ENCODE measurements at regions not wholly inside any gene's neighbourhood (a gene's known extent, or its start where the extent isn't known, plus 50 kb on each side); places are given as distances from the start of the nearest gene placed in this dataset.

GRCh38 chr7:17183630-17184328 is 114.7 kb upstream of the AHR start:
- no peak for DNase-seq
- no peaks in the 10 kb centered on the region for H3K36me3 ChIP-seq
- no peak overlapping the region for H3K4me3 ChIP-seq
- TF ChIP-seq, protein P1, sequence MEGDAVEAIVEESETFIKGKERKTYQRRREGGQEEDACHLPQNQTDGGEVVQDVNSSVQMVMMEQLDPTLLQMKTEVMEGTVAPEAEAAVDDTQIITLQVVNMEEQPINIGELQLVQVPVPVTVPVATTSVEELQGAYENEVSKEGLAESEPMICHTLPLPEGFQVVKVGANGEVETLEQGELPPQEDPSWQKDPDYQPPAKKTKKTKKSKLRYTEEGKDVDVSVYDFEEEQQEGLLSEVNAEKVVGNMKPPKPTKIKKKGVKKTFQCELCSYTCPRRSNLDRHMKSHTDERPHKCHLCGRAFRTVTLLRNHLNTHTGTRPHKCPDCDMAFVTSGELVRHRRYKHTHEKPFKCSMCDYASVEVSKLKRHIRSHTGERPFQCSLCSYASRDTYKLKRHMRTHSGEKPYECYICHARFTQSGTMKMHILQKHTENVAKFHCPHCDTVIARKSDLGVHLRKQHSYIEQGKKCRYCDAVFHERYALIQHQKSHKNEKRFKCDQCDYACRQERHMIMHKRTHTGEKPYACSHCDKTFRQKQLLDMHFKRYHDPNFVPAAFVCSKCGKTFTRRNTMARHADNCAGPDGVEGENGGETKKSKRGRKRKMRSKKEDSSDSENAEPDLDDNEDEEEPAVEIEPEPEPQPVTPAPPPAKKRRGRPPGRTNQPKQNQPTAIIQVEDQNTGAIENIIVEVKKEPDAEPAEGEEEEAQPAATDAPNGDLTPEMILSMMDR (IDR thresholded peaks at IDR 0.05) = no peak
- TF ChIP-seq POLR2A (IDR thresholded peaks at IDR 0.05) = no peak
- no peaks in the 10 kb centered on the region for H3K9me3 ChIP-seq
- H3K27ac ChIP-seq = no peak overlapping the region
- intact Hi-C loops (cut with DNase I; ENCODE audit: low total_unique reads) = no loop called here
- H3K4me1 ChIP-seq = no peaks in the 10 kb centered on the region
- no peaks in the 10 kb centered on the region for H3K27me3 ChIP-seq

- Histone ChIP-seq H3K9me3 (no peaks in the 10 kb centered on the region), H3K27me3 (no peaks in the 10 kb centered on the region), H3K36me3 (no peaks in the 10 kb centered on the region), H3K4me1 (no peaks in the 10 kb centered on the region), H3K27ac (peak overlapping the region in 1 of 2 donors; percentile 43), H3K4me3 (no peak overlapping the region)
- intact Hi-C loops (cut with DNase I; ENCODE audit: low total_unique reads) = no loop called here
- no peak for DNase-seq
- no peak for TF ChIP-seq POLR2A (IDR thresholded peaks at IDR 0.05)
- TF ChIP-seq, protein P1 (IDR thresholded peaks at IDR 0.05) = no peak
These were observed 113.4 kb upstream of the AHR start for GRCh38 chr7:17184805-17185689.

- no peak overlapping the region for H3K4me3 ChIP-seq
- no peaks in the 10 kb centered on the region for H3K9me3 ChIP-seq
- DNase-seq = no peak
- no peaks in the 10 kb centered on the region for H3K4me1 ChIP-seq
- no peak for TF ChIP-seq POLR2A (IDR thresholded peaks at IDR 0.05)
- TF ChIP-seq, protein P1 (IDR thresholded peaks at IDR 0.05) = no peak
- no peaks in the 10 kb centered on the region for H3K36me3 ChIP-seq
- no peak overlapping the region for H3K27ac ChIP-seq
- intact Hi-C loops (cut with DNase I; ENCODE audit: low total_unique reads) = no loop called here
- H3K27me3 ChIP-seq = no peaks in the 10 kb centered on the region
These were observed 112.8 kb upstream of the AHR start for GRCh38 chr7:17185690-17186070.

DNA sequence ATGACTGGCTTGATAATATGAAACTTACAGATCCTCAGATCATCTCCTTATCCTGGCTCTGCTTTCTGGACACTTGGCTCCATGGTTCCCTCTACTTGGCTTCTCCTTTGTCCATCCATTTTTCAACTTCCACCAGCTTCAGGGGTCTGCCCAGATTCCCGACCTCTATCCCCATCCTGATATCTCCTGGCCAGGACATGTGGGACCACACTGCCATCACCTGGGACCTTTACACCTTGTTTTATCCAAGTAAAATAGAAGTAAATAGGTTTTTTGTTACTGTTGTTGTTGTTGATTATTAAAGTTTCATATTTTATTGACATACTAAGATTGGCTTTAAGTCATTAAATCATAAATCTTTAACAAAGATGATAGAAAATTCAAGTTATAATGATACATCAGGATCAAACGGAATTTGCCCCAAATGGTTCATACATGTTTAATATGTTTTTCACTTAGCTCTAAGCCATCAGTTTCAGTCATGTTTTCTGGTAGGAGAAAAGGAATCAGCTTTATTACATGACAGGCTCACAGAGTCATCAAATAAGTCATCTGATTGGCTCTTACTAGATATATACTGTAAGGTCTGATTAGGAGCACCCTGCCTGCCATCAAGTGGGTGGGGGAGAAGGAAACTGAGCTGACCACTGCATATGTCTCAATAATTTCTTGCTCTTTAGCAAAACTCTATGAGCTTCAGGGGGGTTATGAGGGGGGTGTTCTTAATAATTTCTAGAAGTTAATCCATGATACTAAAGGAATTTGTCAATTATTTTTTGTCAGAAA is 111.5 kb upstream of the AHR start:
- intact Hi-C loops (cut with DNase I; ENCODE audit: low total_unique reads) = no loop called here
- Histone ChIP-seq H3K4me1 (no peaks in the 10 kb centered on the region), H3K9me3 (no peaks in the 10 kb centered on the region), H3K36me3 (no peaks in the 10 kb centered on the region), H3K27me3 (no peaks in the 10 kb centered on the region), H3K4me3 (no peak overlapping the region), H3K27ac (no peak overlapping the region)
- DNase-seq = no peak
- TF ChIP-seq POLR2A (IDR thresholded peaks at IDR 0.05) = no peak
- TF ChIP-seq, protein P1 (IDR thresholded peaks at IDR 0.05) = no peak

All from uterus (tissue), 3 donors.